ENCODE measurements at regions not wholly inside any gene's neighbourhood (a gene's known extent, or its start where the extent isn't known, plus 50 kb on each side); places are given as distances from the start of the nearest gene placed in this dataset.

- H3K9me3 ChIP-seq (ENCODE audit: control insufficient read depth, low read length), result no peaks in the 10 kb centered on the region
- no peak overlapping the region for H3K4me3 ChIP-seq (ENCODE audit: low read length)
- no peak overlapping the region for H3K9ac ChIP-seq (ENCODE audit: extremely low read depth, low read length, poor library complexity, severe bottlenecking)
- DNase-seq, result peak; percentile 83
- no peak overlapping the region for H3K27ac Mint-ChIP-seq
- peaks cover 2% of the 10 kb centered on the region for H3K9me3 Mint-ChIP-seq
- no peaks in the 10 kb centered on the region for H3K4me1 ChIP-seq (ENCODE audit: control insufficient read depth, insufficient read depth, low read length)
- TF ChIP-seq CTCF (conservative IDR thresholded peaks at IDR 0.05), result peak; percentile 82
- no peaks in the 10 kb centered on the region for H3K27me3 ChIP-seq (ENCODE audit: control insufficient read depth, insufficient read depth, low read length, poor library complexity, severe bottlenecking)
- no peaks in the 10 kb centered on the region for H3K4me1 Mint-ChIP-seq
- 80% methylated on average over 6 to 7 of the region's 7 CpGs for WGBS, 2 experiments (ENCODE audit: insufficient coverage in 1 of 2, insufficient read length in 1 of 2)
- no peak overlapping the region for H3K27ac ChIP-seq (ENCODE audit: low read depth, low read length)
- H3K4me3 Mint-ChIP-seq, result no peak overlapping the region
- H3K27me3 Mint-ChIP-seq (ENCODE audit: insufficient read depth), result peaks cover 8% of the 10 kb centered on the region
- no peaks in the 10 kb centered on the region for H3K36me3 ChIP-seq (ENCODE audit: control insufficient read depth, insufficient read depth, low read length)
- no peaks in the 10 kb centered on the region for H3K36me3 Mint-ChIP-seq (ENCODE audit: low read depth)
Observed at GRCh38 chr11:11157185-11157584, 195.9 kb downstream of the CSNK2A3 start.

- Histone ChIP-seq H3K36me3 (ENCODE audit: control insufficient read depth, insufficient read depth, low read length) (no peaks in the 10 kb centered on the region), H3K27me3 (ENCODE audit: control insufficient read depth, insufficient read depth, low read length, poor library complexity, severe bottlenecking) (no peaks in the 10 kb centered on the region), H3K4me1 (ENCODE audit: control insufficient read depth, insufficient read depth, low read length) (no peaks in the 10 kb centered on the region), H3K9me3 (ENCODE audit: control insufficient read depth, low read length) (no peaks in the 10 kb centered on the region), H3K27ac (ENCODE audit: low read depth, low read length) (no peak overlapping the region), H3K9ac (ENCODE audit: extremely low read depth, low read length, poor library complexity, severe bottlenecking) (no peak overlapping the region), H3K4me3 (ENCODE audit: low read length) (no peak overlapping the region)
- no peaks in the 10 kb centered on the region for H3K36me3 Mint-ChIP-seq (ENCODE audit: low read depth)
- H3K9me3 Mint-ChIP-seq, result peaks cover 2% of the 10 kb centered on the region
- WGBS, 2 experiments (ENCODE audit: insufficient coverage in 1 of 2, insufficient read length in 1 of 2), result 76 to 82% methylated on average over 29 to 33 of the region's 33 CpGs
- DNase-seq, result peak; percentile 96
- no peaks in the 10 kb centered on the region for H3K4me1 Mint-ChIP-seq
- H3K27me3 Mint-ChIP-seq (ENCODE audit: insufficient read depth), result peaks cover 4% of the 10 kb centered on the region
- H3K4me3 Mint-ChIP-seq, result no peak overlapping the region
- no peak overlapping the region for H3K27ac Mint-ChIP-seq
- TF ChIP-seq CTCF (conservative IDR thresholded peaks at IDR 0.05), result peak; percentile 91
Observed at GRCh38 chr11:11155962-11156815, 196.9 kb downstream of the CSNK2A3 start.

- no peaks in the 10 kb centered on the region for H3K36me3 Mint-ChIP-seq (ENCODE audit: low read depth)
- Histone ChIP-seq H3K9ac (ENCODE audit: extremely low read depth, low read length, poor library complexity, severe bottlenecking) (no peak overlapping the region), H3K36me3 (ENCODE audit: control insufficient read depth, insufficient read depth, low read length) (no peaks in the 10 kb centered on the region), H3K27me3 (ENCODE audit: control insufficient read depth, insufficient read depth, low read length, poor library complexity, severe bottlenecking) (no peaks in the 10 kb centered on the region), H3K9me3 (ENCODE audit: control insufficient read depth, low read length) (no peaks in the 10 kb centered on the region), H3K4me1 (ENCODE audit: control insufficient read depth, insufficient read depth, low read length) (no peaks in the 10 kb centered on the region), H3K27ac (ENCODE audit: low read depth, low read length) (no peak overlapping the region), H3K4me3 (ENCODE audit: low read length) (no peak overlapping the region)
- no peaks in the 10 kb centered on the region for H3K9me3 Mint-ChIP-seq
- no peaks in the 10 kb centered on the region for H3K4me1 Mint-ChIP-seq
- no peak overlapping the region for H3K27ac Mint-ChIP-seq
- 88 to 89% methylated on average over 1 to 4 of the region's 4 CpGs for WGBS, 2 experiments (ENCODE audit: insufficient coverage in 1 of 2, insufficient read length in 1 of 2)
- no peak overlapping the region for H3K4me3 Mint-ChIP-seq
- H3K27me3 Mint-ChIP-seq (ENCODE audit: insufficient read depth), result peaks cover 4% of the 10 kb centered on the region
- DNase-seq, result peak; percentile 19
- TF ChIP-seq CTCF (conservative IDR thresholded peaks at IDR 0.05), result no peak
Observed at GRCh38 chr11:11152877-11153276, 200.2 kb downstream of the CSNK2A3 start.
